Lower leg skin (tissue), 3 donors: ENCODE measurements at regions not wholly inside any gene's neighbourhood (a gene's known extent, or its start where the extent isn't known, plus 50 kb on each side); places are given as distances from the start of the nearest gene placed in this dataset.

Experiments used
- POLR2A ChIP-seq, 2 donors: fragments of 450-650 bp; IDR thresholded peaks; one replicate each; pipeline ENCODE4 v1.6.1; 2016 to 2017; ENCODE audit warnings: antibody characterized with exemption in 2 of 2, mild to moderate bottlenecking in 1 of 2, moderate library complexity in 1 of 2
- TF ChIP-seq, protein P1 (sequence below), 3 donors: fragments of 450-650 bp; IDR thresholded peaks; one replicate each; pipeline ENCODE4 v1.5.1; 2016; ENCODE audit warnings: antibody characterized with exemption in 3 of 3, mild to moderate bottlenecking in 3 of 3, moderate library complexity in 2 of 3

GRCh38 chr7:69192134-69192533 lies 406.1 kb upstream of the AUTS2 start:
- TF ChIP-seq, protein P1, sequence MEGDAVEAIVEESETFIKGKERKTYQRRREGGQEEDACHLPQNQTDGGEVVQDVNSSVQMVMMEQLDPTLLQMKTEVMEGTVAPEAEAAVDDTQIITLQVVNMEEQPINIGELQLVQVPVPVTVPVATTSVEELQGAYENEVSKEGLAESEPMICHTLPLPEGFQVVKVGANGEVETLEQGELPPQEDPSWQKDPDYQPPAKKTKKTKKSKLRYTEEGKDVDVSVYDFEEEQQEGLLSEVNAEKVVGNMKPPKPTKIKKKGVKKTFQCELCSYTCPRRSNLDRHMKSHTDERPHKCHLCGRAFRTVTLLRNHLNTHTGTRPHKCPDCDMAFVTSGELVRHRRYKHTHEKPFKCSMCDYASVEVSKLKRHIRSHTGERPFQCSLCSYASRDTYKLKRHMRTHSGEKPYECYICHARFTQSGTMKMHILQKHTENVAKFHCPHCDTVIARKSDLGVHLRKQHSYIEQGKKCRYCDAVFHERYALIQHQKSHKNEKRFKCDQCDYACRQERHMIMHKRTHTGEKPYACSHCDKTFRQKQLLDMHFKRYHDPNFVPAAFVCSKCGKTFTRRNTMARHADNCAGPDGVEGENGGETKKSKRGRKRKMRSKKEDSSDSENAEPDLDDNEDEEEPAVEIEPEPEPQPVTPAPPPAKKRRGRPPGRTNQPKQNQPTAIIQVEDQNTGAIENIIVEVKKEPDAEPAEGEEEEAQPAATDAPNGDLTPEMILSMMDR (IDR thresholded peaks at IDR 0.05) = no peak
- TF ChIP-seq POLR2A (IDR thresholded peaks at IDR 0.05) = no peak
